Stimulated activated CD8-positive, alpha-beta memory T cell treated with anti-CD3 and anti-CD28 coated beads, Interleukin-15, amount 100 ng/mL, for 4 hours (primary cell): ENCODE measurements at regions not wholly inside any gene's neighbourhood (a gene's known extent, or its start where the extent isn't known, plus 50 kb on each side); places are given as distances from the start of the nearest gene placed in this dataset.

ENCODE experiments used
- DNase-seq, 2 donors: peaks; one replicate each; pipeline ENCODE4 v3.0.0-alpha.2; 2020; ENCODE audit warnings: low read depth in 2 of 2

- DNase-seq: no peak
Observed at GRCh38 chr15:47618241-47618640, 99.1 kb upstream of the SEMA6D start.

GRCh38 chr15:47620960-47621681, 96.2 kb upstream of the SEMA6D start:
- DNase-seq: no peak

GRCh38 chr15:47622055-47622454, 95.2 kb upstream of the SEMA6D start:
- no peak for DNase-seq

GRCh38 chr15:47624503-47624902, 92.8 kb upstream of the SEMA6D start:
- DNase-seq: no peak

- DNase-seq: no peak
Observed at GRCh38 chr15:47639042-47639441, 78.3 kb upstream of the SEMA6D start.

- DNase-seq: no peak
Observed at GRCh38 chr15:47640079-47640478, 77.2 kb upstream of the SEMA6D start.

GRCh38 chr15:47640901-47641300, 76.4 kb upstream of the SEMA6D start:
- DNase-seq: no peak

GRCh38 chr15:47644722-47645121, 72.6 kb upstream of the SEMA6D start:
- no peak for DNase-seq

- no peak for DNase-seq
Observed at GRCh38 chr15:47650564-47650963, 66.7 kb upstream of the SEMA6D start.

- no peak for DNase-seq
Observed at GRCh38 chr15:47652328-47652727, 65.0 kb upstream of the SEMA6D start.

GRCh38 chr15:47652844-47653243, 64.5 kb upstream of the SEMA6D start:
- DNase-seq: no peak

- no peak for DNase-seq
Observed at GRCh38 chr15:47661661-47662180, 55.6 kb upstream of the SEMA6D start.

GRCh38 chr15:47663101-47663500, 54.2 kb upstream of the SEMA6D start:
- no peak for DNase-seq
